ENCODE measurements at regions not wholly inside any gene's neighbourhood (a gene's known extent, or its start where the extent isn't known, plus 50 kb on each side); places are given as distances from the start of the nearest gene placed in this dataset.
A peak's percentile ranks its signal among the peaks of the same experiment; 100 is the strongest.
"Not testable (repeated sequence)": the region's sequence is repeated elsewhere in the genome, so short reads cannot be mapped to it uniquely, and the experiment has no call there.

GRCh38 chr4:155450676-155451075, 73.9 kb upstream of the MAP9 start:
- H3K4me3 ChIP-seq, result no peak overlapping the region
- no peaks in the 10 kb centered on the region for H3K9me3 ChIP-seq
- H3K4me1 ChIP-seq, result no peaks in the 10 kb centered on the region
- no peaks in the 10 kb centered on the region for H3K27me3 ChIP-seq
- TF ChIP-seq CTCF (IDR thresholded peaks at IDR 0.05), result no peak
- no peak for DNase-seq (ENCODE audit: low spot score)
- no peak overlapping the region for H3K27ac ChIP-seq
- H3K36me3 ChIP-seq, result no peaks in the 10 kb centered on the region

- no peak for TF ChIP-seq CTCF (IDR thresholded peaks at IDR 0.05)
- DNase-seq (ENCODE audit: low spot score), result no peak
- Histone ChIP-seq H3K4me1 (peaks cover 0 to 10% of the 10 kb centered on the region in 2 donors), H3K27me3 (no peaks in the 10 kb centered on the region), H3K36me3 (no peaks in the 10 kb centered on the region), H3K9me3 (no peaks in the 10 kb centered on the region), H3K4me3 (no peak overlapping the region), H3K27ac (no peak overlapping the region)
Measured at GRCh38 chr4:155445306-155445705, 68.5 kb upstream of the MAP9 start.

- H3K4me3 ChIP-seq, result no peak overlapping the region
- no peak for TF ChIP-seq CTCF (IDR thresholded peaks at IDR 0.05)
- DNase-seq (ENCODE audit: low spot score), result no peak
Measured at GRCh38 chr4:155444721-155445120, 68.0 kb upstream of the MAP9 start.

GRCh38 chr4:155442267-155443105, 65.7 kb upstream of the MAP9 start:
- peak overlapping the region in 1 of 2 donors; percentile 34 for H3K27ac ChIP-seq
- peak overlapping the region; percentile 23 to 25 for H3K4me3 ChIP-seq
- TF ChIP-seq CTCF (IDR thresholded peaks at IDR 0.05), result peak; percentile 94 to 96
- H3K27me3 ChIP-seq, result no peaks in the 10 kb centered on the region
- peaks cover 0 to 10% of the 10 kb centered on the region in 2 donors for H3K4me1 ChIP-seq
- no peaks in the 10 kb centered on the region for H3K36me3 ChIP-seq
- no peaks in the 10 kb centered on the region for H3K9me3 ChIP-seq
- DNase-seq (ENCODE audit: low spot score), result peak; percentile 91

More at GRCh38 chr4:155444721-155445120, 68.0 kb upstream of the MAP9 start:
- H3K9me3 ChIP-seq, result no peaks in the 10 kb centered on the region
- H3K27ac ChIP-seq, result no peak overlapping the region
- no peaks in the 10 kb centered on the region for H3K36me3 ChIP-seq
- H3K27me3 ChIP-seq, result no peaks in the 10 kb centered on the region
- H3K4me1 ChIP-seq, result peaks cover 0 to 10% of the 10 kb centered on the region in 2 donors

GRCh38 chr4:155441475-155441874, 64.7 kb upstream of the MAP9 start:
- H3K27ac ChIP-seq, result no peak overlapping the region
- no peak for TF ChIP-seq CTCF (IDR thresholded peaks at IDR 0.05)
- no peak overlapping the region for H3K4me3 ChIP-seq
- no peak for DNase-seq (ENCODE audit: low spot score)
- peaks cover 0 to 10% of the 10 kb centered on the region in 2 donors for H3K4me1 ChIP-seq
- no peaks in the 10 kb centered on the region for H3K36me3 ChIP-seq
- H3K9me3 ChIP-seq, result no peaks in the 10 kb centered on the region
- no peaks in the 10 kb centered on the region for H3K27me3 ChIP-seq

GRCh38 chr4:155439760-155440159, 63.0 kb upstream of the MAP9 start:
- not testable (repeated sequence) for H3K4me3 ChIP-seq, H3K9me3 ChIP-seq

More at GRCh38 chr4:155439760-155440159, 63.0 kb upstream of the MAP9 start:
- not testable (repeated sequence) for H3K27me3 ChIP-seq; H3K27ac ChIP-seq; H3K36me3 ChIP-seq; DNase-seq (ENCODE audit: low spot score); H3K4me1 ChIP-seq
